Eye (tissue), 1 donor: ENCODE measurements at regions not wholly inside any gene's neighbourhood (a gene's known extent, or its start where the extent isn't known, plus 50 kb on each side); places are given as distances from the start of the nearest gene placed in this dataset.
"Not testable (repeated sequence)": the region's sequence is repeated elsewhere in the genome, so short reads cannot be mapped to it uniquely, and the experiment has no call there.

Experiments used
- DNase-seq: peaks from one replicate; pipeline ENCODE4 v3.0.0-alpha.2; 2015

DNA sequence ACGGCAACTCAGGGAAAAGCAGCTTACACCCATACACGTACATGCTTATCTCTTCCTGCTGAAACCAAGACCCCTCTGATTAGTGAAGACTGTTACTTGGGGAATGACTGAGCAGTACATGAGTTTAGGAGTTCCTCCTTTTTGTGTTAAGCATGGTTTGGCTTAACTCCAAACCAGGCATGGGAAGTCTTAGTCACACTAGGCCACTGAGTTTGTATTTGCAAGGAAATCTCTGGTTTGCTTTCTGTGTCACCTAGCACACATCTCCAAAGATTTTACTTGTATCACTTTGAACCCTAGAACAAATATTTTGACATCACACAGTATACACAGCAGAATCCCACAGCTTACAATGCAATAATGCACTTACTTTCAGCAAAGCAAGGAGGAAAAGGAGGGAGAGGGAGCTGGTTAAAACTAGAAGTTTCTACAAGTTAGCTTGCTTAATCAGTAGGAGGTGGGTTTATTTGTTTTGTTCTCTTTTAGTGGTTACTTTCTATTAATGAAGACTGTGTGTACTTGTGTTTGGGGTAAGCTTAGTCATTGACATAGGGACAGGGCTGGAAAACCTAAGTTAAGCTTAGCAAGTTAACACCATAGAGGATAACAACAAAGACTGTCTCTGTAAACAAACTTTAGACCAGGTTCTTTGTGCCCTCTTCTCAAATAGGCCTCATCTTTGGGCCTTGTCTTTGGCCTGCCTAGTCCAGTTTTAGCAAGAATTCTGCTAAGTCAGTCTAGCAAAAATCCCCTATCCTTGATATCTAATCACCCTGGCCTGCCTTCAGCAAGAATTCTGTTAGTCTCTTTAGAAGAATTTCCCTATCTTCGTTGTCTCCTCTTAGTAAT lies 219.4 kb downstream of the MREG start:
- no peak for DNase-seq

DNA sequence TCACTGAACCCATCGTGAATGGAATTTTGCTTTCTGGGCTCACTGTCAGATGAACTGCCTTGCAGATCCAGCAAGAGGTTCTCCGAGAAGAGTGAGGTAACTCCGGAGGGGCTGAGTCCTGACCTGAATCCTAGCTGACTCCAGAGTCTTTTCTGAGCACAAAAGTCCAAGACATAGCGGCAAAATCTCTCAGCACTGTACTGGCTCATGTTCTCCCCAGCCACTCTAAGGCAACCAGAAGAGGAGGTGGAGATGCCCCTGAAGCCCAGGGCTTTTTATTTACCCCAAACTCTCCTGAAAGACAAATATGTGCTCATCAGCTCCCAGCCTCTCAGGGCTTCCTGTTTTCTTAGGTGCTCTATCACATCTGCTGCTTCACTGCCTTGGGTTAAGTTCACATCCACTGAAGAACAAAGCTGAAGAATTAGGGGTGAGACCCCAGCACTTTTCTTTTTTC lies 221.8 kb downstream of the MREG start:
- no peak for DNase-seq

DNA sequence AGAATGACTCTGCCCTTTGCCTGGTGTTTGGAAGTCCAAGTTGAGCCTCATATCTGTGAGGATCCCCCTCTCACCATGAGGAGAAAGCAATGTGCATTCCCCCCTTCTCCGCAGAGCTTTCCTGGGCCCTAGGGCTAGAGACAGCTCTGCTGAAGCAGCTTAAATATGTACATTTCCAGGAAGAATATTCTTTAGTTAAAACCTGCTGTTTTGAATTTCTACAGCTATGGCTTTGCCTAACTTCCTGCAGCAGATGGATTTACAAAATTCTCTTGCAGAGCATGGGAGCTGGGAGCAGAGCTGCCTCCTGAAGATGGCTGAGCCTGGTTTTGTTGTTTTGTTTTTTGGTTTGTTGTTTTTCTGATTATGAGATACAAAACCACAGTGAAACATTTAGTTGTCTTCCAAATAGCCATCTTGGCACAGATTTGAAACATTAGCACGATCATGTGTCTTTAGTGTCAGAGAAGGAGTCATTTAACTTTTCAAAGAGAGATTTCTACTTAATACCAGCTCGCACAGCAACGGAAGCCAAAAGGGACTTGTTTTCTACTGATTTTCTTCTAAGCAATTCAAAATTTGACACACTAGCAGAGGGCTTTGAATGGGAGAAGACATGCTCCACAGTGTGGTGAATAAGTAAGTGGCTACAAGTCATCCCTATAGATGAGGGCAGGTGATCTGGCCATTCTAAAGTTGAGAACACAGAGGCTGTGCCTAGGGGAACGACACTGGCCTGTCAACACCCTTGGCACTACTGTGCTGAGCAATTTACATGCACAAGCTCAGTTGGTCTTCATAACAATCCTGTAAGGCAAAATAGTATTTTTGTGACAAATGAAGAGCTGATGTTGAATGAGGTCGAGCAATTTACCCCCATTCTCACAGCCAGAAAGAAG lies 222.6 kb downstream of the MREG start:
- no peak for DNase-seq

DNA sequence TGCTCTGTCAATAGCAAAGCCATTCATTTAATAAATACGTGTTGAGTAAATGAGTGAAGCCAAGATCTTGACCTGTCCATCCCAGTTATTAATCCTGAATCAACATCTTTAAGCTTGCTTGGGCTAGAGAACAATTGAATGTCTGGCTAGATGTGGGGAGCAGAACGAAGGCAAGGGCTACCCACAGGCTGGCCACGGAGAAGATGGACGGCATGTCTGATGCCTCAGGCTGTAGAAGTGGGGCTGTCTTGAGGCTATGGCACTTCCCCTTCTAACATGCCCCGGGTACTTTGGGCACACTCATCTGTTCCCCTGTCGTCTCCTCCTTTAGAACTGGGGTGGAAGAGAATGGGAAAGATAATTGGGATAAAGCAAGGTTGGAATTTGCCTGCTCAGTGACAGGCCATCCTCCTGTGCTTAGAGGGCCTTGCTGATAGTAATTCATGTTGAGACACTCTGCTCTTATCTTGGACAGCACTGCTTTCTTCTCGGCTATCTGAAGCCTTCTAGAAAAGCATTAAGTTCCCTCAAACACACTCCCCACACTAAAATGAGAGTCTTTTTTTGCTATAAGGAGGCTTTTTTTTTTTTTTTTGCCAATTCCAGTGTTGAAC lies 225.7 kb downstream of the MREG start:
- DNase-seq, result no peak

DNA sequence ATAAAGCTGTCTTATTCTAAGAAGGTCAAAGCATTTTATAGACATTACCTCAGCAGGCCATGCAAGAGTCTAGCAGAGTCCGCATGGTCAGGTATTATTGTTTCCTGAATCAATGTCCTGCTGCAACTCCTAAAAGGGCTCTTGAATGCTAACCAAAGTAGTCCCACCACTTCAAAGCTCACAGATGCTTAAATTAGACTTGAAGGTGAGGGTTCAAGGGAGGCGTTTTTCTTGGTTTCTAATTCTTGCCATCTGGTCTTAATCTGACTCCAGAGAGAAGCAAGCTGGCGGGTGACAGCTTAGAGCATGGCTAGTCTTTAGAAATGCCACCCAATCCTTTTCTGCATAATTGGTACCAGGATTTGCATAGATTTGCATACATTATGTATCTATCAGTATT lies 226.3 kb downstream of the MREG start:
- no peak for DNase-seq

DNA sequence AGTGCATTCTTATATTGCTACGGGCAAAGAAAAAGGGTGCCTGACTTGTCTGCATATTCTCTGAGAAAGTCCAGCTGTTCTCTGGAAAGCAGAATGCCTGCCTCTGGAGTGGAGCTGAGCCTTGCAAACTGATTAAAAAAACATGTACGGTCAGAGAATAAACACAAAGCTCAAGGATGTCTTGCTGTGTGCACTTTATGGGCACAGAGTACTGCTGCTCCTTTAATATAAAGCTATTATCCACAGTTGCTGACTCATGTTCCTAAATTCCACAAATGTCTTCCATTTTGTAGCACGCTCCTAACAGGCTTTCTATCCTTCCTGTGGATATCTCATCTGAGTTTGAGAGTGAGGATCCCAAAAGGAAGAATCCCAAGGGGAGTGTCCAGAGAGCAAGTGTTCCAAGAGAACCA lies 229.0 kb downstream of the MREG start:
- no peak for DNase-seq

DNA sequence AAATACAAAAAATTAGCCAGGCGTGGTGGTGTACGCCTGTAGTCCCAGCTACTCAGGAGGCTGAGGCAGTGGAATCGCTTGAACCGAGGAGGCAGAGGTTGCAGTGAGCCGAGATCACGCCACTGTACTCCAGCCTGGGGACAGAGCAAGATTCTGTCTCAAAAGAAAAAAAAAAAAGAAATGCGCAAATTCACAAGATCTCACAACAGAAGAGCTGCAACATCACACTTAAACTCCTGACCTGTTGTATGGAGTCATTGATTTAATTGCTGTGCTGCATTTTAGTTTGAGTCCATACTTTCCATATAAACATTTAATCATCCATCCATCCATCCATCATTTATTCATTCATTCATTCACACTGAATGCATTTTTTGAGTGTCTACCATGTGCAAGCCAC lies 229.7 kb downstream of the MREG start:
- DNase-seq, result not testable (repeated sequence)

DNA sequence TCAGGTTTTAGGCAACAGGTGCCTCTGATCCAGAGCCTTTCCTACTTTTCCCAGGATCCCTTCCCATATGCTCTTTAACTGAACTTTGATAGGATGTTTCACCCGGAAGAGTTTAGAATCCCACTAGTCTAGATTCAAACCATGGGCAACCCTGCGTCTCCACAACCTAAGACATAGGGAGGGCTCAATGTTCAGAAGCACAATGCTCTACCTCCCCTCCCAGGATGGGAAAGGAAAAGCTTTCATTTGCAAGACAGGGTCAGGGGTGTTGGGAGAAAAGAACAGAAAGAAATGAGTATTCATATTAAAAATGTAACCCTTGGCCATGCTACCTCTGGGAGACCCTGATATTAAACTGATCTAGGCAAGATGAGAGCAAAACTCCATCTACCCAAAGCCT lies 230.4 kb downstream of the MREG start:
- DNase-seq, result no peak

DNA sequence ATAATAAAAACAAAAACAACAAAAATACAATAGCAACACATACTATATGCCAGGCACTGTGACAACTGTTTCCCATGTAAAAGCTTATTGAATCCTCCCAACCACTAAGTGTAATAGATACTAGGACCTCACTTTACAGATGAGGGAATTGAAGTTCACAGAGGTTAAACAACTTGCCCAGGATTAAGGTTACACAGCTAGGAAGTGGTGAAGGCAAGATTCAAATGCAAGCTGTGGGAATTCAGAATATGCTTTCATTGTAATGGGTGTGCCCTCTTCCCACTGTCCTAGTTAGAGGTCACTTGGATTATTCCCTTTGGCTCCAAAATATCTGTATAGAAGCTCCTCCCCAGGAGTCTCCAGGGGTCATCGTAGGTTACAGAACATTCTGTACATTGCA lies 231.1 kb downstream of the MREG start:
- no peak for DNase-seq

DNA sequence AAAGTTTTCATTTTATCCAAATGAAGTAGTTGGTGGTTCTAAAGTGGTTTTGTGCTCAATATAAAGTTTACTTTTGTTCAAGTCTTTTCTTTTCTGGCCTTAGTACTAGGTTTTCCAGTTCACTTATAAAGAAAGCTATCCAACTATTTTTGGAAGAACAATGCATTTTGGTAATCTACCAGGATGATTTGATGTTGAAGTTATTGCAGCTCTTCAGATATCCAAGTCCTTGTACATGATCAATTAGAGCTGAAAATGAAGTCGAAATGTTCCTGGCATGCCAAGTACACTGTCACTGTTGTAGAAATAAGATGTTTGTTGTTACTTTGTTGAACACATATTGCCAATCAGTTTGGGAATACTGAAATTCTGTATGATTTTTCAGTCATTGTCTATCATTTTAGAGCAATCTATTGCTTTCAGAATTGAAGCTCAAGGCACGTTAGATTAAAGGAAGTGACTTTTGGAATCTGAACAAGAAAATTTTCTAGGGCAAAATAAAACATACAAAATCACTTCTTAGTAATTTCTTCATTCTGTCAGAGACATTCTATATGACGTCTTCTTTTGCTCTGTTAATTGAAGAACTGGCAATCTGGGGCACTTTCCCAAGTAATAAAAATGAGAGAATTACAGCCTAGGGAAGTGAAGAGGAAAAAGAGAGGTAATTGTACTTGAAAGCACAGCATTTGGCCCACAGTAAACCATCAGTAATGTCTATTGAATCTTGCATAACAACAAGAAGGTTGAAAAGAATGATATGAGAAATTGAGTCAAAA lies 232.3 kb downstream of the MREG start:
- no peak for DNase-seq

DNA sequence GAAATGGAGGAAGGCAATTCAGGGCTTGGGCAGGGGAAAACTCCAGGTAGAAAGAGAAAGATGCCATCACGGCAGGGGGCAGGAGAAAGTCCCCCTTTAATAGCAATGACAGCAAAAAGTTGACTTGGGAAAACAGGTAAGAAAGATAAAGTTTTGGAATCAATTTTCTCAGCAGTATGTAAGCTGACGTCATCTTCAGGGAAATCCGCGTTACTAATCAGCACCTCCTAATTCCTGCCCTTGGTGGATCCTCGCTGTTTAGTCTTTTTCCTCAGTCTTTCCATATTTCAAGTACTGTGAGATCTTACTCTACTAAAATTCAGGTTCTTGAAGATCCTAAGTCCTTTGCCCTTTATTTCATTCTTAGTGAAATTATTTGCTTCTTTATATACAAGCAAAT lies 233.0 kb downstream of the MREG start:
- no peak for DNase-seq

DNA sequence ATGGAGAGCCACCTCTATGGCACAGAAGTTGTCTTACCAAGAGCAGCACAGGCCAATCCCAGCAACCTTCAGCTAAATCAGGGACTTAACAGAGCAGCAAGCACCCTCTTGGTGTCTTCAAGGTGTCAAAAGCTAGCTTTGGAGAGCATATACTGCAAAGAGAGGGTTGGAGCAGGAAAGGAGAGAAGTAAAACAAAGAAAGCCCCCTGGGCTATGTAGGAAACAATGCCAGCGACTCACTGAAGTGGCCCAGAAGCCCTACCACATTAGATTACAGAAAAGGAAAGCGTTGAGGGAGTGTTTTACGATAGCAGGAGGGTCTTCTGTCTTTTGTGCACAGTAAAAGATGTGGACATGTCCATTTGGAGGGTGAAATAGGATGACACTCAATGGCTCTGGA lies 233.4 kb downstream of the MREG start:
- DNase-seq, result no peak

DNA sequence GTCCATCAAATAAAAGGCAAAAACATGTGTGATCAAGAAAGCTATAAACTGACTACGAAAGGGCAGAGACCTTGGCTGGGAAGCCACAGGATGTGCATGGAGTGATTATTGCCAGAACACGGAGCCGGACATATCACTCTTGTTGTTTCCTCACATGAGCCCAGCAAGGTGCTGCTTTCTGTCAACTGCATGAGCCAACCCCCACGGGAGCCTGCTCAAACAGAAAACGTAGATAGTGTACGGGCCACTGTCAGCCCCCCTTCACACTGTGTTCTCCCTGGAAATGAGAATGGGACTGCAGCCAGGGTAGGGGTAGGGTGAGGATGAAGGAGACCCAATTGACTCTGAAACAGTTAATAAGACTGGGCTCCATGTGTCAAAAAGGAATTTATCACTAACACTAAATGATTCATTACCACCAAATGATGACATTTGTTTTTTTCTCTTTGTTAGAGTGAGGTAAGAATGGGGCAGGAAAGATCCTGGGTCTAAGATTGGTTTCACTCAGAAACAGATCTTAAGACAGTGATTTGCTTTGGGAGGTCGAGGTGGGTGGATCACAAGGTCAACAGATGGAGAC lies 235.8 kb downstream of the MREG start:
- no peak for DNase-seq

DNA sequence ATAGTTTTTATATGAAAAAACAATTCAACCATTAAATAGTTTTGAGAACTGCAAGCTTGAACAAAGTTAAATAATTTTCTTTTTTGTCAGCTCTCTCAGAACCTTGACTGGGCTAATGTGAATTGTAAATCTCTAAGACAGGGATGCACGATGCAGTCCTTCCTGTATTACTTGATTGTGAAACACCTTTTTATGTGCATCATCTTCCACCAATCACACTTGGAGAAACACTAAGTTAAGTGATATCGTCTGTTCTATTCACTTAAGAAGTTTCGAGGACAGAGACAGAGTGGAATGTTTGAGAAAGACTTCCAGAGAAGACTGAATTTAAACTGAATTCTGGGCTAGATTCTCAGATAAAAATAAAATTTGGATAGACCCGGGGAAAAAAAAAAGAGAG lies 238.2 kb downstream of the MREG start:
- DNase-seq, result no peak

DNA sequence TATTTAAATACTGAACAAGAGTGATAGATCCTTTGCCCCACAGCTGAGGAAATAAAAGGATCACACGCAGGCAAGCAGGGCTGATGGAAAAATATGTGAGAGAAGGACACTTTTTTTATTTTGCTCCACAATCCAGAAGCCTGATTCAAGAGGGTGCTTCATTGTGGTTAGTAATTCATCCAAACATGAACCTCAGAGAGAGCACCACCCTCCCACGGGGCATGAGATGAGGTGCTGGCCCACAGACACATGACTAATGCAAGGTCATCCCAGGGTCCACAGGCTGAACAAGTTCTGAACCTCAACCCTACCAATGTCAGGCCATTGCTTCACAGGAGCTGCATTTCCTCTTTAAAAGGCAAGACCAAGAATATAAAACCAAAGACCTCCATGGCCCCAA lies 239.6 kb downstream of the MREG start:
- no peak for DNase-seq

DNA sequence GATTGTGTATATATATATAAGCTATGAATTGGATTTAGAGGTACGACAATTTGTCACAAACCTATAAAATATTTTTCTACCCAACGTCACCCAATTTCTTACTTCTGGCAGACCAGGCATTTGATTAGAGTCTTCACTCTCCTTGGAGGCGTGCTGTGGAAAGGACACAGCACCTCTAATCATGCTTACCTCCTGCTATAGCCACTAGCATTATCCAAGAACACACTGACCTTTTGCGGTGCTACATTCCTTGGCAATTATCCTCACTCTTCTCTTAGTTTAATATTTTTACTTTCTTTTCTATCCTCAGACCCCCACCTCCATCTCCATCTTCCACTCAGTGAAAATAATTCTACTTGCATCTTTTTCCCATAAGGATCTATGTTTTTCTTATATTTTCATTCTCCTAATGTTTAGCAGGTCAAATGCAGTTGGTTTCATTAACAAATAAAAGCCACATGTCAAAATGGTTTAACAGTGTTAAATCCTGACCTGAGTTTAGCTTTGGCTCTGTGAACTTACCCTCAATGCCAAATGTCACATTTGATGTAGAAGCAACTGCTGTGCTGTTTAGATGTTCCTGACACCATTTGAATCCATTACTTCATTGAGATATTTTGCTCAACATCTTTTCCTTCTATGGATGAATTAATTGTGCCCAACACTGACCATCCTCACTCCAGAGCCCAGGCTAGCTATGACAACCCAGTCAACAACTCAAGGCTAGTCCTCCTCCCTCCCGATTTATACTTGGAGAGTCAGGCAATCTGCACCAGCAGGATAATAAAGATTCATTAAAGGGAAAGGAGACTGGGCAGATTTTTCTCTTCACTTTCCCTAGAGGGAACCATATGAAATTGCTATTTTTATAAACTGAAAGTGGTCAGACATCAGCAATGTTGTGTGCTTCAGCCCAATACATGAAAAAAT lies 240.5 kb downstream of the MREG start:
- no peak for DNase-seq

DNA sequence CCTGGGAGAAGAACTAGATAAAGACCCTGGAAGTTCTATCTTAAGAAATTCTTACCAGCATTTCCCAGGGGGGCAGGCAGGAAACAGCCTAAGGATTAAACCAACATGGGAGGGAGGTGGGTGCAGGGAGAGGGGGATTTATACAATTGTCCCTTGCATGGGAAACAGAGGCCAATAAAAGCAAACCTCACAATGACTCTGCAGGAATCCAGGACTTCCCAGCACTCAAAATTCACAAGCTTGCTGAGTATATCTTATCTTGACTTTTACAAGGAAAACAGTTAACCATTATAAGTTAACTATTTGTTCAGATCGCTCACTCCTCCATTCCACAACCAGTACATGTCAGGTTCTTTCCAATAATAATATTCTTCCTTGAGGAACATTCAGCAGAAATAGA lies 241.3 kb downstream of the MREG start:
- no peak for DNase-seq

DNA sequence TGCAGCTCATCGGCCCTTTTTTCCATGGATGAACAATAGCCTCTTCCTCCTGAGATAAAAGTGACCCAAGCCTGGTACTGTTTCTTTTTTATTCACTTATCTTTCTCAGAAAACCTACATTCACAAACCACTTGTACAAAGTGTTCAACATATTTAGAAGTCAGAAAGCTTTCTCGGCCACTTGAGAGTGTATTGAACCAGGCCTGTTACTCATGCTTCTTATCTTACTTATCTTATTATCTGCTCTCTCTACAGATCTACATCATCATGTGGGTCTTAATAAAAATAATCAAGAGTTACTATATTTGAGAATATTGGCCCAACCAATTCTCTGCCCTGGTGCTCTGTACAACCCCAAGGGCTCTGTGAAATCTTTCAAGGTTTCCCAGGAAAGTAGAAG lies 242.1 kb downstream of the MREG start:
- no peak for DNase-seq

DNA sequence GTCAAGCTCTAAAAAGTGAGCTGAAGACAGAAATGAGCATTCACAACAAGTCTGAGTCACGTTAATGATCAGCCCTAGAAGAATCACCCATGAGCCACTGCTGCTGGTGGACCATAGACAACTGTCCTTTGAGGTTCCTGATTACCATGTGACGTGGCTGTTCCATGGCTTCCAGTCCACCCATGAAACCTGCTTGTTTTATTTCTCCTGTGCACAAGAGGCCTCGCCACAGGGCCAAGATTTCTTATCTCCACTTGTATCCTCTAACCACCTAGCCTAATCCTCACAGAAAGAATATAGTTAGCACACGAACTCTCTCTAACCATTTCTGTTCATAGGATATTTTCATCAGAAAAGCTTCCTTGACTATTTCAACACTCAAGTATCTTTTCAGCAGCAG lies 242.7 kb downstream of the MREG start:
- no peak for DNase-seq

DNA sequence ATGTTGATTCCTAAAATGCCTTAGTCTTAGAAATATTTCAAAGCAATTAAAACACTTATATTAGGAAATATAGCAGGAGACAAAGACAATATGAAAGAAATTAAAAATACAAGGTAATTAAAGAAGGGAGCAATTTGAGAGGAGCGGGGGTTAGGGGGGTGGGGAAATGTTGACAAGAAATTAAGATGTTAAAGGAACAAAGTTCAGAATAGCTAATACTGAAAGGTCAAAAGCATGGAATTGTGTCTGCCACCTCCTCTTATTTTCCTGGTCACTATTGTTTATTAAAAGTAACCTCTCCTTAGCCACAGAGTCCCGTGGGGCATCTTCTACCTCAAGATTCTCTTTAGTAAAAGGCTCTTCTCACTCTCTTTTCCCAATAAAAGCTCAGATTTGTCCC lies 244.1 kb downstream of the MREG start:
- DNase-seq, result no peak

DNA sequence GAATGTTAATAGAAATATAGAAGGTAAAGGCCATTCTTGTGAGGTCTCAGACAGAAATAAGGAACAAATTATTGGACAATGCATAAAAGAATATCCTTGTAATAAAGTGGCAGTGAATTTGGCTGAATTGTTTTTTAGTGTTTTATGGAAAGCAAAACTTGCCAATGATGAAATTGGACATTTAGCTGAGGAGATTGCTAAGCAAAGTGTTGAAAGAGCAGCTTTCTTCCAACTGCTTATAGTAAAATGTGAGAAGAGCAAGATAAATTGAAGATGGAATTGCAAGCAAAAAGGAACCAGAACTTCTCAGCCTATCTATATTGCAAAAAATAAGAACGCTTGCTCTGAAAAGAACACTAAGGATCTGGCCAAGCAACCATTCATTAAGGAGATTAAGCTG lies 245.7 kb downstream of the MREG start:
- no peak for DNase-seq
